ENCODE measurements at regions not wholly inside any gene's neighbourhood (a gene's known extent, or its start where the extent isn't known, plus 50 kb on each side); places are given as distances from the start of the nearest gene placed in this dataset.

DNA sequence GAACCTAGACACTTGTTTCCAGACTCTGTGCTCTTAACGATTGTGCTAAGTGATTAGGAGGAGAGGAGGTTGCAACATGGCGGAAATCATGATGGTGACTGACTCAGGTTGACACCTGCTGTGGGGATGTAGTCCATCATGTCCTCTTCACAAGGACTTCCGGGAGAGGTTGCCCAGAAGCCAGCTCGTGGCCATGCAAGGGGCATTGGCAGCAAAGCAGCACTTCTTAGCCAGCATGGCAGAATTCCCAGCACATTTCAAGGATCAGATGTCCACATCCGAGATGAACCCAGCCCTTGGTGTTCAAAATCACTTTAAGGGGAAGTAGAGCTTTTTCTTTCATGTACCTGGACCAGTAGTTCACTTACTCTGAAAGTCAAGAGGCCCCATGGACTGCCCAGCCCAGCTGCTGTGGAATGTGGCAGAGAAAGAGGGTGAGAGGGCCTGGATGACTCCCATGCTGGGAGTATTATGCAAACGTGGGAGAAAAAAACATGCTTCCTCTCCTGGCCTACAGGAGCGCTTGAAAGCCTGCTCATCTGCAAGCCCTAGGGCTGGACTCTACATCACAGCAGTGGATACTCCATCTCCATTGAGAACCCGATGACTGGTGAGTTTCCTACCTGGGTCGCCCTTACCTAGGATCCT is 65.5 kb downstream of the IRX6 start:
- Histone ChIP-seq H3K9me3 (ENCODE audit: severe bottlenecking) (no peaks in the 10 kb centered on the region), H3K36me3 (no peaks in the 10 kb centered on the region), H3K4me3 (ENCODE audit: low read depth, low read length) (no peak overlapping the region), H3K27me3 (ENCODE audit: insufficient read depth, low read depth, severe bottlenecking) (no peaks in the 10 kb centered on the region), H3K27ac (no peak overlapping the region)
- no peak for DNase-seq
- TF ChIP-seq, protein P1, sequence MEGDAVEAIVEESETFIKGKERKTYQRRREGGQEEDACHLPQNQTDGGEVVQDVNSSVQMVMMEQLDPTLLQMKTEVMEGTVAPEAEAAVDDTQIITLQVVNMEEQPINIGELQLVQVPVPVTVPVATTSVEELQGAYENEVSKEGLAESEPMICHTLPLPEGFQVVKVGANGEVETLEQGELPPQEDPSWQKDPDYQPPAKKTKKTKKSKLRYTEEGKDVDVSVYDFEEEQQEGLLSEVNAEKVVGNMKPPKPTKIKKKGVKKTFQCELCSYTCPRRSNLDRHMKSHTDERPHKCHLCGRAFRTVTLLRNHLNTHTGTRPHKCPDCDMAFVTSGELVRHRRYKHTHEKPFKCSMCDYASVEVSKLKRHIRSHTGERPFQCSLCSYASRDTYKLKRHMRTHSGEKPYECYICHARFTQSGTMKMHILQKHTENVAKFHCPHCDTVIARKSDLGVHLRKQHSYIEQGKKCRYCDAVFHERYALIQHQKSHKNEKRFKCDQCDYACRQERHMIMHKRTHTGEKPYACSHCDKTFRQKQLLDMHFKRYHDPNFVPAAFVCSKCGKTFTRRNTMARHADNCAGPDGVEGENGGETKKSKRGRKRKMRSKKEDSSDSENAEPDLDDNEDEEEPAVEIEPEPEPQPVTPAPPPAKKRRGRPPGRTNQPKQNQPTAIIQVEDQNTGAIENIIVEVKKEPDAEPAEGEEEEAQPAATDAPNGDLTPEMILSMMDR (IDR thresholded peaks at IDR 0.05; ENCODE audit: low read depth, low read length): no peak

DNA sequence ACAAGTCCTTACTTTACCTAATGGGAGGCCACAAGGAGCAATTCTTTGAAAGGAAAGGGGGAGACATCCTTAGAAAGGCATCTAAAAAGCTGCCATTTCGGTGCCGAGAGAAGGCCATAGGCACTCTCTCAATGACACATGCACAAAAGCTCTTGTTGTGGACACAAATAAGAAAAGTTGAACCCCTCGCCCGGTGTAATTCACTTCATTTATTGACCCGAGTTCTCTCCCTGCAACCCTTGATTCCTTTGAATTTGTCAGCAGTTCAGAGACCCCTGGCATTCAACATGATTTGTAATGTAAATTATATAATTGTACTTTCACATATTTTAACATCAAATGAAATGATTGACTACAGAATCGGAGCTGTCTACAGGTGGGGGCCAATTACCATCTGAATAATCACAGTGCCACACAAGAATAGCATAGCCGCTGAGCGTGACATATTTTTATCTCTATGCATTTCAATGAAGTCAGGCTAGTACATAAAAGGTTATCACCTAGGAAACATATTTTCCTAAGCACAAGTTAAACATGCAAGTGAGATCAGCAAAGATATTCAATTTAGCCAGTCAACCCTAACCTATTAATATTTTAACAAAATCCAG is 66.7 kb downstream of the IRX6 start:
- no peak for DNase-seq
- no peaks in the 10 kb centered on the region for H3K27me3 ChIP-seq (ENCODE audit: insufficient read depth, low read depth, severe bottlenecking)

GRCh38 chr16:55391760-55392375 is 67.9 kb downstream of the IRX6 start:
- H3K27ac ChIP-seq: no peak overlapping the region
- no peak for DNase-seq
- no peak overlapping the region for H3K4me3 ChIP-seq (ENCODE audit: low read depth, low read length)
- TF ChIP-seq, protein P1 (IDR thresholded peaks at IDR 0.05; ENCODE audit: low read depth, low read length): no peak
- H3K36me3 ChIP-seq: no peaks in the 10 kb centered on the region
- H3K27me3 ChIP-seq (ENCODE audit: insufficient read depth, low read depth, severe bottlenecking): no peaks in the 10 kb centered on the region
- no peaks in the 10 kb centered on the region for H3K9me3 ChIP-seq (ENCODE audit: severe bottlenecking)

More for the DNA sequence above, 66.7 kb downstream of the IRX6 start:
- Histone ChIP-seq H3K9me3 (ENCODE audit: severe bottlenecking) (no peaks in the 10 kb centered on the region), H3K4me3 (ENCODE audit: low read depth, low read length) (no peak overlapping the region), H3K27ac (no peak overlapping the region), H3K36me3 (no peaks in the 10 kb centered on the region)
- TF ChIP-seq, protein P1 (IDR thresholded peaks at IDR 0.05; ENCODE audit: low read depth, low read length): no peak

DNA sequence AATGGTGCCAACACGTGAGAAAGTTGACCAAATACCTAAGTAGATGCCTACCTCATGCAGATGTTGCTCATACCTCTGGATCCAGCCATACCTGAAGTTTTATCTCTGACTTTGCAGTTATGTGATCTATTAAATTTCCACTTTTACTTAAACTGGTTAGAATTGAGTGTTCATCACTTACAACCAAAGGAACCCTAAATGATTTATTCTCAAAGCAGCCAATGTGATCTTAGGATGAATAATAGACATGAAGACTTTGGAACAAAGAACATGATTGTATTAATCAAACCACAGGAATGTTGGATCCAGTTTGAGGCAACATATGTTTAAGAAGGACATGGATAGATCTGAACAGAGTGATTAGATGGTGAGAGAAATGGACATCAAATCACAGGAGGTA is 68.7 kb downstream of the IRX6 start:
- Histone ChIP-seq H3K27ac (no peak overlapping the region), H3K9me3 (ENCODE audit: severe bottlenecking) (no peaks in the 10 kb centered on the region), H3K27me3 (ENCODE audit: insufficient read depth, low read depth, severe bottlenecking) (no peaks in the 10 kb centered on the region), H3K4me3 (ENCODE audit: low read depth, low read length) (no peak overlapping the region), H3K36me3 (no peaks in the 10 kb centered on the region)
- DNase-seq: no peak
- TF ChIP-seq, protein P1 (IDR thresholded peaks at IDR 0.05; ENCODE audit: low read depth, low read length): no peak

DNA sequence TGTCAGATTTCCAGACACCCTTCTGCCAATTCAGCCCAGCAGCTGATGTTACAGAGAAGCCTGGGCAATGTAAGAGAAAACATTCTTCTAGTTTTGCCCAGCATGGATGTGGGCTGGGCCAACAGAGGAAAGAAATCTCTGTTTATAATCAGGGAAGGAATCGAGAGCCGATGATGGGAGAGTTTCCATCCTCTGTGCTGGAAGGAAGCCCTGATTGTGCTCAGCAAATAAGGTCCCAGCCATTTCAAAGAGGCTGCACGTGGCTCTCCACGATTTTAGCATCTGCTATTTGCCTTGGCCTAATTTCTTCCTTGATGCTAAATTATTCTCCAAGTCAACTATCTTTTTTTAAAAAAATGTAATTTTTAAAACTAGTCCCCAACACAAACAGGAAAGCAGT is 70.0 kb downstream of the IRX6 start:
- H3K36me3 ChIP-seq: no peaks in the 10 kb centered on the region
- no peak overlapping the region for H3K4me3 ChIP-seq (ENCODE audit: low read depth, low read length)
- TF ChIP-seq, protein P1 (IDR thresholded peaks at IDR 0.05; ENCODE audit: low read depth, low read length): no peak
- no peaks in the 10 kb centered on the region for H3K27me3 ChIP-seq (ENCODE audit: insufficient read depth, low read depth, severe bottlenecking)
- H3K27ac ChIP-seq: no peak overlapping the region
- H3K9me3 ChIP-seq (ENCODE audit: severe bottlenecking): no peaks in the 10 kb centered on the region
- DNase-seq: no peak
